D721Med (cell line): ENCODE measurements at regions not wholly inside any gene's neighbourhood (a gene's known extent, or its start where the extent isn't known, plus 50 kb on each side); places are given as distances from the start of the nearest gene placed in this dataset.

Experiments used
- DNase-seq: peaks from one replicate; pipeline ENCODE4 v3.0.0; 2011; ENCODE audit warnings: low spot score; ENCODE audit not compliant: insufficient read length
- FAIRE-seq: peaks from 2 replicates; lab custom pipeline; 2011; peaks lifted over from hg19 to GRCh38; lab: Jason Lieb, UNC
- TF ChIP-seq, protein P1 (sequence below): IDR thresholded peaks from 2 replicates; pipeline ENCODE4 v1.5.1; 2012; ENCODE audit warnings: mild to moderate bottlenecking, control low read depth; ENCODE audit not compliant: insufficient read depth; ENCODE audit errors: missing control alignments

DNA sequence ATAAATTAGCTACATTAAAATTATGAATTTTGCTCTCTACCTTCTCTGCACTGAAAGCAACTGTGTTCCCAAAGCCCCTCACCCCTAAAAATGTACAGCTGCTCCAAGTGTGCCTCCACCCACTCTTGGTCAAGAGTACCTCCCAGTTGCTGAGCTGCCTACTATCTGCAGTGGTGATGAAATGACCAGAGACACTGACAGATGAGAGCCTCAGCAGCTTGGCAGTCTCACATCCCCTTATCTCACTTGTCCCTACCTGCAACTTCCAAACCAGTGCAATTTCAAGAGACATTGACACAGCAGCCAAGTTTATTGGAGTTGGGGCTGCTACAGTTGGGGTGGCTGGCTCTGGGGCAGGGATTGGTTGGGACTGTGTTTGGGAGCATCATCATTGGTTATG, 52.2 kb upstream of the COL6A5 start:
- DNase-seq (no peak), FAIRE-seq (no peak)
- TF ChIP-seq, protein P1, sequence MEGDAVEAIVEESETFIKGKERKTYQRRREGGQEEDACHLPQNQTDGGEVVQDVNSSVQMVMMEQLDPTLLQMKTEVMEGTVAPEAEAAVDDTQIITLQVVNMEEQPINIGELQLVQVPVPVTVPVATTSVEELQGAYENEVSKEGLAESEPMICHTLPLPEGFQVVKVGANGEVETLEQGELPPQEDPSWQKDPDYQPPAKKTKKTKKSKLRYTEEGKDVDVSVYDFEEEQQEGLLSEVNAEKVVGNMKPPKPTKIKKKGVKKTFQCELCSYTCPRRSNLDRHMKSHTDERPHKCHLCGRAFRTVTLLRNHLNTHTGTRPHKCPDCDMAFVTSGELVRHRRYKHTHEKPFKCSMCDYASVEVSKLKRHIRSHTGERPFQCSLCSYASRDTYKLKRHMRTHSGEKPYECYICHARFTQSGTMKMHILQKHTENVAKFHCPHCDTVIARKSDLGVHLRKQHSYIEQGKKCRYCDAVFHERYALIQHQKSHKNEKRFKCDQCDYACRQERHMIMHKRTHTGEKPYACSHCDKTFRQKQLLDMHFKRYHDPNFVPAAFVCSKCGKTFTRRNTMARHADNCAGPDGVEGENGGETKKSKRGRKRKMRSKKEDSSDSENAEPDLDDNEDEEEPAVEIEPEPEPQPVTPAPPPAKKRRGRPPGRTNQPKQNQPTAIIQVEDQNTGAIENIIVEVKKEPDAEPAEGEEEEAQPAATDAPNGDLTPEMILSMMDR: no peak
